GM12865 (cell line): ENCODE measurements at regions not wholly inside any gene's neighbourhood (a gene's known extent, or its start where the extent isn't known, plus 50 kb on each side); places are given as distances from the start of the nearest gene placed in this dataset.
"Not testable (repeated sequence)": the region's sequence is repeated elsewhere in the genome, so short reads cannot be mapped to it uniquely, and the experiment has no call there.

Source experiments
- DNase-seq: peaks from one replicate; pipeline ENCODE4 v3.0.0; 2010; ENCODE audit warnings: low read depth
- H3K4me3 ChIP-seq: 2 replicates; pipeline ENCODE4 v1.5.1; 2011; ENCODE audit warnings: mild to moderate bottlenecking, low read depth, low read length, control low read depth
- CTCF ChIP-seq: IDR thresholded peaks from 2 replicates; pipeline ENCODE4 v1.5.1; 2011; ENCODE audit warnings: low read length, control low read depth, low read depth, inconsistent platforms; ENCODE audit not compliant: insufficient read depth; ENCODE audit errors: missing control alignments

DNA sequence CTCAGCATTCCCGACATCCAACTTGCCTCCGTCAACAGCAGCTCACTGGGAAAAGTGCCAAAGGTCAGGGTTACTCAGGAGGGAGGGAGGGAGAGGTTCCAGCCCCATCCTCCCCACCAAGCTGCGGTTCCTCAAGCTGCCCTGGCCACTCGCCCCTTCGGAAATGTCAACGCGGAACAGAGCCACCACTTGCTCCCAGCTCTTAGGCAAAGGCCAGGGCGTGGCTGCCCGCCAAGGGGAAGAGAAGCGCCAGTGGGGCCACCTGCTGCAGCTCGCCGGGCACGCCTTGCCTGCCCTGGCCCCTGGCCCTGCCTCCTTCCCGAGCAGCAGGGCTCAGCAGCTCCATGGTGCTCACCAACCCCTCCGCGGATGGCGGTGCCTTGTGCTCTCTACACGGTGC is 531.1 kb downstream of the TP53TG3F start:
- not testable (repeated sequence) for DNase-seq, H3K4me3 ChIP-seq

GRCh38 chr16:33992513-33993177 is 533.2 kb downstream of the TP53TG3F start:
- not testable (repeated sequence) for H3K4me3 ChIP-seq, DNase-seq

DNA sequence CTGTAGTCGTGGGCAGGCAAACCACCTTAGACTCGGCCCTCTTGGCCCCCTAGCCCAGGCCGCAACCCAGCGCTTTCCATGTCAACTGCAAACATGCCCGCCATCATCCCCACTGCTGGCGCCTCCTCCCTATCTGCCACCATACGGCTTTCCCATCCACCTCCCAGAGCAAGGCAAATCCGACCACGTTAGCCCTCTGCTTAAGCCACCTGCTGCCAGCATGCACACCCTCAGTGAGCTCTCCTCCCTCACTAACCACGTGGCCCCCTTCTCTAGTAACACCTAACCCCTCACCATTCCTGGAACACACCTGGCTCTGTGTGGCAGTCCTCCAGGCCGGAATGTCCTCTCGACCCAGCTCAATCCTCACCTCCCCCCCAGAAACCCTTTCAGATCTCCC is 534.8 kb downstream of the TP53TG3F start:
- not testable (repeated sequence) for DNase-seq, H3K4me3 ChIP-seq

GRCh38 chr16:33995821-33996372 is 536.5 kb downstream of the TP53TG3F start:
- H3K4me3 ChIP-seq, DNase-seq: not testable (repeated sequence)

DNA sequence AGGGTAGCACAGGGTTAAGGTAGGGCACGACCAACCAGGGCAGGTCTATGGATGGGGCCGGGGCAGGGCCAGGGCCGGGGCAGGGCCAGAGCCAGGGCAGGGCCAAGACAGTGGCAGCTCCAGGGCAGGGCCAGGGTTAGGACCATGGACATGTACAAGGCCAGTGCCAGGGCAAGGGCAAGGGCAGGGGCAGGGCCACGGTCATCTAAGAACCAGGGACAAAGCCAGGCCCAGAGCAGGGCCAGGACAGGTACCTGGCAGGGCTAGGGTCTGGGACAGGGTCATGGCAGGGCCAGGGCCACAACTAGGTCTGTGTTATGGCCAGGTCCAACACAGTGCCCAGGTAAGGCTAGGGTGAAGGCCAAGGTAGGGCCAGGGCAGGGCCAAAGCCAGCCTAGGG is 541.8 kb downstream of the TP53TG3F start:
- DNase-seq, H3K4me3 ChIP-seq: not testable (repeated sequence)

DNA sequence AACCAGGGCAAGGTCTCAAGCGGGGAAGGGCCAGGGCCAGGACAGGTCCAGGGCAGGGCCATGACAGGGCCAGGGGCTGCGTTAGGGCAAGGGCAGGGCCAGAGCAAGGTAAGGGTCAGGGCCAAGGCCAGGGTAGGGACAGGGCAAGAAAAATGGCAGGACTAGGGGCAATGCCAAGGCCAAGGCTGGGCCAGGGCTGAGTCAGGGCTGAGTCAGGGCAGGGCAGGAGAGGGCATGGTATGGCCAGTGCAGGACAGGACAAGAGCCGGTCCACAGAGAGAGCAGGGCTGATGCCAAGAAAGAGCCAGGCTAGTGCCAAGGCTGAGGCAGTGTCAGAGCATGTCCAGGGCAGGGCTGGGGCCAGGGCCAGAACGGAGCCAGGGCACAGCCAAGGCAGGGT is 542.5 kb downstream of the TP53TG3F start:
- DNase-seq, H3K4me3 ChIP-seq: not testable (repeated sequence)

DNA sequence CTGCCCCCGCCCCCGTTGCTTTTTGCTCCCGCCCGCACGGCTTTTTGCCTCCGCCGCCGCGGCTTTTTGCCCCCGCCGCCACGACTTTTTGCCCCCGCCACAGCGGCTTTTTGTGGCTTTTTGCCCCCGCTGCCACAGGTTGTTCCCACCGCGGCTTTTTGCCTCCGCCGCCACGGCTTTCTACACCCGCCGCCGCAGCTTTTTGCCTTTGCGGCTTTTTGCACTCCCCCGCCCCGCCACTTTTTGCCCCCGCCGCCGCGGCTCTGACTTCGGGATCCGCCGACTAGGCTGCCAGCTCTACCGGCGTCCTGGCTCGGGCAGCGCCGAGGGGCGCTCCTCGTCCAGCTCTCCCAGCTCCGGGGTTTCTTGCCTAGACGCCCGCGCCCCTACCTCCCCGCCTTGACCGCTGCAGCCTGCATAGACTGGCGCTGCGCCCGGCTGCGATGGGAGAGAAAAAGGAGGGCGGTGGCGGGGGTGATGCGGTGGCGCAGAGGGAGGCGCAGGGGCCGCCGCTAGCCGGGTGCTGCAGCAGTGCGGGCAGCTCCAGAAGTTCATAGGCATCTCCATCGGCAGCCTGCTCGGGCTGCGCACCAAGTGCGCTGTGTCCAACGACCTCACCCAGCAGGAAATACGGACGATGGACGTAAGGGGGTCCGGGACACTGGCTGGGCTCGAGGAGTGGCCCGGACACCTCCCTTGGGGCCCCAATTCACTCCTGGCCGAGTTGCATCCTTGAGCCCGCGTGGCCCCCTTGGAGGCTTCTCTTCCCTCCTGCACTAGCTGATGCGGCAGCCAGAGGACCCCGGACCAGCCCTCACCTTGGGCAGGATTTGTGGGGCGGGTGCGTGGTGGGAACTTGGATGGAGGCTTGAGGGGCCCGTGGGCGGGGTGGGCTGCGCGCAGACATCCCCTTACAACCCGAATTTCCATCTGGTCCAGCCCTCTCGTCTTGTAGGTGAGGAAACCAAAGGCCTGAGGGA is 555.7 kb downstream of the TP53TG3F start:
- H3K4me3 ChIP-seq, DNase-seq: not testable (repeated sequence)

- not testable (repeated sequence) for H3K4me3 ChIP-seq, DNase-seq
These were observed 558.9 kb downstream of the TP53TG3F start for GRCh38 chr16:34018277-34018676.

DNA sequence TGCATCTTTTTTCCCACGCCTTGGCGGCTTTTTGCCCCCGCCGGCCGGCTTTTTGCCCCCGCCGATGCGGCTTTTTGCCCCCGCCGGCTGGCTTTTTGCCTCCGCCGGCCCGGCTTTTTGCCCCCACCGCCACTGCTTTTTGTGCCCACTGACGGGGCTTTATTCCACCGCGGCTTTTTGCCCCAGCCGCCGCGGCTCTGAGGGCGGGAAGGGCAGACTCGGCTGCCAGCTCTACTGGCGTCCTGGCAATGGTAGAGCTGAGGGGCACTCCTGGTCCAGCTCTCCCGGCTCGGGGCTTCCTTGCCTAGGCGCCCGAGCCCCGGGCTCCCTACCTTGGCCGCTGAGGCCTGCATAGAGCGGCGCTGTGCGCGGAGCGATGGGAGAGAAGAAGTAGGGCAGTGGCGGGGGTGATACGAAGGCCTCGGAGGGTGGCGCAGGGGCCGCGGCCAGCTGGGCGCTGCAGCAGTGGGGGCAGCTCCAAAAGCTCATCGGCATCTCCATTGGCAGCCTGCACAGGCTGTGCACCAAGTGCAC is 591.4 kb downstream of the TP53TG3F start:
- DNase-seq: no peak
- H3K4me3 ChIP-seq: no peak overlapping the region
- no peak for TF ChIP-seq CTCF

- no peak for DNase-seq
- H3K4me3 ChIP-seq: no peak overlapping the region
- TF ChIP-seq CTCF: no peak
These were observed 594.7 kb downstream of the TP53TG3F start for GRCh38 chr16:34054137-34054536.

DNA sequence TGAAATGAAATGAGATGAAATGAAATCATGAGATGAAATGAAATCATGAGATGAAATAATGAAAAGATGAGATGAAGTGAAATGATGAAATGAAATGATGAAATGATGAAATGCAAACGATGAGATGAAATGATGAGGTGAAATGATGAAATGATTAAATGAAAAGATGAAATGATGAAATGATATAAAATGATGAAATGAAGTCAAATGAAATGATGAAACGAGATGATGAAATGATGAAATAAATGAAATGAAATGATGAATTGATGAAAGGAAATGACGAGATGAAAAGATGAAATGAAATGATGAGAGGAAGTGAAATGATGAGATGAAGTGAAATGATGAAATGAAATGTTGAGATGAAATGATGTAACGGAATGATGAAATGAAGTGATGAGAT is 595.6 kb downstream of the TP53TG3F start:
- DNase-seq: no peak
- H3K4me3 ChIP-seq: no peak overlapping the region
- no peak for TF ChIP-seq CTCF

DNA sequence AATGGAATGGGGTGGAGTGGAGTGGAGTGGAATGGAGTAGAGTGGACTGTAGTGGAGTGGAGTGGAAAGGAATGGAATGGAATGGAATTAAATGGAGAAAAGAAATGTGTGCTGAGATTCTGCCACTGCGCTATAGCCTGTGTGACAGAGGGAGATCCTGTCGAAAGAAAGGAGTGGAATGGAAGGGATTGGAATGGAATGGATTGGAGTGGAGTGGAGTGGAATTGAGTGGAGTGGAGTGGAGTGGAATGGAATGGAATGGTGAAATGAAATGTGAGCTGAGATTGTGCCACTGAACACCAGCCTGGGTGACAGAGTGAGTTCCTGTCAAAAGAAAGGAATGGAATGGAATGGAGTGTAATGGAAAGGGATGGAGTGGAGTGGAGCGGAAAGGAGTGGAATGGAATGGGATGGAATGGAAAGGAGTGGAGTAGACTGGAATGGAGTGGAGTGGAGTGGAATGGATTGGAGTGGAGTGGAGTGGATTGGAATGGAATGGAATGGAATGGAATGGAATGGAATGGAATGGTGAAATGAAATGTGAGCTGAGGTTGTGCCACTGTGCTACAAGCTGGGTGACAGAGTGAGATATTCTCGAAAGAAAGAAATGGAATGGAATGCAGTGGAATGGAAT is 603.3 kb downstream of the TP53TG3F start:
- not testable (repeated sequence) for H3K4me3 ChIP-seq, DNase-seq

DNA sequence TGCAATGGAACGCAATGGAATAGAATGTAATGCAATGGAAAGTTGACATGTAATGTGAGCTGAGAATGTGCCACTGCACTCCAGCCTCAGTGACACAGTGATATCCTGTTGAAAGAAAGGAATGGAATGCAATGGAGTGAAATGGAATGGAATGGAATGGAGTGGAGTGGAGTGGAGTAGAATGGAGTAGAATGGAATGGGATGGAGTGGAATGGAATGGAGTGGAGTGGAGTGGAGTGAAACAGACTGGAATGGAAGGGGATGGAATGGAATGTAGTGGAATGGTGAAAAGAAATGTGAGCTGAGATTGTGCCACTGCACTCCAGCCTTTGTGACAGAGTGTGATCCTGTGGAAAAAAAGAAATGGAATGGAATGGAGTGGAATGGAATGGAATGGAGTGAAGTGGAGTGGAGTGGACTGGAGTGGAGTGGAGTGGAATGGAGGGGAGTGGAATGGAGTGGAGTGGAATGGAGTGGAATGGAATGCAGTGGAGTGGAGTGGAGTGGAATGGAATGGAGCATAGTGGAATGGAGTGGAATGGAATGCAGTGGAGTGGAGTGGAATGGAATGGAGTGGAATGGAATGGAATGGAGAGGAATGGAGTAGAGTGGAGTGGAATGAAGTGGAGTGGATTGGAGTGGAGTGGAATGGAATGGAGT is 604.2 kb downstream of the TP53TG3F start:
- not testable (repeated sequence) for DNase-seq, H3K4me3 ChIP-seq

GRCh38 chr16:34064602-34065001 is 605.2 kb downstream of the TP53TG3F start:
- DNase-seq, H3K4me3 ChIP-seq: not testable (repeated sequence)
